ENCODE measurements at regions not wholly inside any gene's neighbourhood (a gene's known extent, or its start where the extent isn't known, plus 50 kb on each side); places are given as distances from the start of the nearest gene placed in this dataset.

DNA sequence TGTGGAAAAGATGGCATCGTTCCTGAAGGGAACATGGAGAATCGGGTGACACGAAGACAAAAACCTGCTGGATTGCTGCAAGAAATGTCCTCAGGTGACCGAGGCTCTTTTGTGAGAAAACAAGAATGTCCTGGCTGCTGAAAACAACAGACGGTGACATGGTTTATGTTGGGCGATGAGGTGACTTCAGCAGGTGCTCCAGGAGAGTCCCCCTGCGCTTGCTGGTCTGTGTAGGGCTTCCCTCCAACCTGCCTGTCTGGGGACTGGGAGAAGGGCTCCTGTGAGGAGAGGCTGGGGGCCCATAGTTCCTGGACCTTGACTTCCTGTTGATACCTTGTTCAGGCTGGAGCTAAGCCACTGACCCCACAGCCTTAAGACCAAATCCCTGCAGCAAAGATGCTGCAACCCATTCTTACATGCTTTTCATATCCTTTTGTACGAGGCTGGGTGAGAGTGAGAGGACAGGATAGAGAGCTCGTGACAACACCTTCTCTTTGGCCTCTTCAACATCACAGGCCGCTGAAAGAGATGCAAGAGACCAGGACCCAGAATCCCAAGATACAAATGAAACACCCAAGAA, 134.8 kb downstream of the CD83 start:
- DNase-seq (ENCODE audit: low read depth in 1 of 2, low spot score in 1 of 2): no peak

DNA sequence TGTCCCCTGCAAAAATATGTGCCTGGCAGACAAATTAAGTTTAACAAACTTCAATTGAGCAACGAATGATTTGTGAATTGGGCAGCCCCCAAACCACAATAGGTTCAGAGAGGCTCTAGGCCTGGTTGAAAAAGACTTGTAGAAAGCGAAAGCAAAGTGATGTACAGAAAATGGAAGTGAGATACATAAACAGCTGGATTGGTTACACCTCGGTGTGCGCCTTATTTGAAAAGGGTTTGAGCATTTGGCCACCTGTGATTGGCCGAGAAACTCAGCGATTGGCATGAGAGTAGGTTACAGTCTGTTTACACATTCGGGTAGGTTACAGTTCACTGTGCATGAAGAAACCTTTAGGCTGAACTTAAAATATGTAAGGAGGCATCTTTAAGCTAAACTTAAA, 136.9 kb downstream of the CD83 start:
- no peak for DNase-seq (ENCODE audit: low read depth in 1 of 2, low spot score in 1 of 2)

DNA sequence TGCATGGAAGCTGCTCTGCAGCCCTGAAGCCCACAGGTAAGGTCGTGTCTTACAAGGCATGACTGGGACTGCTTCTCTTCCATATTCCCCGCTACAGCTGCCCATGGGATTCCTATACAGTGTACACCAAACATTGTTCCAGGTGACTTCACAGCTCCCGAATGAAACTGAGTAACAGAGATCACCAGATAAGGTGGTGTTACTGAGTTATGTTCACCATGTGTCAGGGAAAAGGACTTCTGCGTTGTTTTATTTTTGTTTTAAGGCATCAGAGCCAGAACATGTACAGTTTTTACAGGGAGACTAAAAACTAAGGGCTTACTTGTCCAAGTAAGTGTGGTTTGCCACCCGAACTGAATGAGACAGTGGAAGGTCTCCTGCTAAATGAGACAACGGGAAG, 138.3 kb downstream of the CD83 start:
- DNase-seq (ENCODE audit: low read depth in 1 of 2, low spot score in 1 of 2): no peak

DNA sequence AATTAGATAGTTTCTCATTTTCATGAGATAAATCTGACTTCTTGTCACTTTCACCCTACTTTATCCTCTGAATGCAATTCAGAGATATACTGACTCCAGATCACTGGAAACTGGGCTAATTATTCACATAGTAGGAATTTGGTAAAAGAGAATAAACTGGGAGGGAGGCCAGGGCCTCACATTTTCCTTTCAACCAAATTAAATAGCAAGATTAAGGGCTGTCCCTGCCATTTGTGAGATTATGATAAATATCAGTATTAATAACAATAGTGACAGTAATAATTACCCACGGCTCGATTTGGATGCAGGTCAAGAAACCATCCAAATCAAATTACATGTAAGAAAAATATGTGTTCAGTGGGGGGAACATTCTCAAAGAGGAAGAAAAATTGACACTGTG, 140.5 kb downstream of the CD83 start:
- DNase-seq (ENCODE audit: low read depth in 1 of 2, low spot score in 1 of 2): no peak

DNA sequence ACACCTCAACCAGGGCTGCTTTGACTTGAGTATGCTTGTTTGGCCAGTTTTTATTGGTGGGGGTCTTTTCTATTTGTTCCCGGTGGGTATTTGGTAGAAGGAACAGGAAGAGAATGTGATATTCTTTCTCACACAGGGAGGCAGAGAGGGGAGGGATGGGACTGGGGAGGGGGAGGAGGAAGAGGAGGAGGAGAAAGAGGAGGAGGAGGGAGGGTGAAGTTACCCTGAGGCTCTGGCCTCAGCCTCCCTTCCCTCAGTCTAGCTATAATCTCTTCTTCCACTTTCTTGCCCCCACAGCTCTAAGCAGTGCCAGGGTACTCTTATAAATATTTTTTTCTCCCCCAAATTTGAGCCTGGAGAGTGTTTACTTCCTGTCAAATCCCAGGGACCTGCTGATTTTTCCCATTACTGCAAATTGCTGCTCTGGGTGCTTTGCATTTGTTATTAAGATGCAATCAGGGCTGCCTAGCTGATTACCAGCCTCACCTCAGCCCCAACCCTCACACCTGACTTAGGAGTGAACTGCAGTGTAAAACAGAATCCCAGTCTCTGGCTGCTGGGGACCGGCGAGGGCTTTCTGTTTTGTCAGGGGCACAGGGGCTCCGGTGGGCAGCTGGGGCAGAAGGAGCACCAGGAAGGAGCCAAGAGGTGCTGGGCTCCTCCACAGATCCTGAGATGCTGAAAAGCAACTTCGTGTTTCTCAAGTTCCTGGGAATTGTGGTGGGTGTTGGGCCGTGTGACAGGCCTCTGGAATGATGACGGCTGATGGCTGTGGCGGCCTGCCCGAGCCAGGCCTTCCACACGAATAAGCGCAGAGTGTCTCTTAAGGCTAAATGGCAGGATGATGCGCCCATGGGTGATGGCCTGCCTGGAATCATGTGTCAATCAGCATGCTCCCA, 141.4 kb downstream of the CD83 start:
- DNase-seq (ENCODE audit: low read depth in 1 of 2, low spot score in 1 of 2): no peak

DNA sequence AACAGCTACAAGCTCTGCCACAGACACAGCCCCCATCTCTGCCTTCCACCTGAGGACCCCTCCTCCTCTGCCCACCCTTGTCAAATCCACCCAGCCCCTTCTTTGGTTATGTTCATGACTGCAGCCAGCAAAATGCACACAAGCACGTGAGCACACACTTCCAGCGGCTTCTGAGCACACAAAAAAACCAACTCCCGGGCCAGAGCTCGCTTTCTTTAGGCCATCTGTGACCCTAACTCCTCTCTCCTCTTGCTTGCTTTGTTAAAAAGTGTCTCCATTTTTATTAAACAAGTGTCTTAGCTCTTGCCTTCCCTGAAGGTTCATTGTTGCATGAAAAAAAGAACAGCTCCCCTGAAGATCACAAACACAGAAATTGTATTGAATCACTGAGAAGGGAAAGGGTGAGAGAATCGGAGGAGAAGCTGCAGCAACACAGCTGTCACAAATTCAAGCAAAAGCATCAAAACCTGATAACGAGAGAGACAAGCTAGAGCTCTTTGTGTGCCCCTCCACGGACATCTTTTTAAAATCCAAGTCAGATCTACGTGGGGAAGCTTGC, 142.1 kb downstream of the CD83 start:
- no peak for DNase-seq (ENCODE audit: low read depth in 1 of 2, low spot score in 1 of 2)

DNA sequence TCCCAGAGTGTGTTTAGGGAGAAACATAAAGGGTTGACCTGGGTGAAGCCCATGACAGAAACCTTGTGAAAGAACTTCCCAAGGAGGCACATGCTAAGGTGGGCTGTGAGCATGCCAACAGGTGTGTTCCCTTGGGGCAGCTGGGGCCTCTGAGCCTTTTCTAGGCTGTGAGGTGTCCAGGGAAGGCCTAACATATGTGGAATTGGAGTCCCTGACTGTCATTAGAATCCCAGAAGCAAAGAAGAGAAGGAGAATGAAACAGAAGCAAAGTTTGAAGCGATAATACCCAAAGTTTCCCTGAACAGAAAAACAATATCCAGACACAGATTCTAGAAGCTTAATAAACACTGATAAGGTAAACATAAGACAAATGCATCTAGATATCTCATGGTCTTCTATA, 143.3 kb downstream of the CD83 start:
- DNase-seq (ENCODE audit: low read depth in 1 of 2, low spot score in 1 of 2): no peak

DNA sequence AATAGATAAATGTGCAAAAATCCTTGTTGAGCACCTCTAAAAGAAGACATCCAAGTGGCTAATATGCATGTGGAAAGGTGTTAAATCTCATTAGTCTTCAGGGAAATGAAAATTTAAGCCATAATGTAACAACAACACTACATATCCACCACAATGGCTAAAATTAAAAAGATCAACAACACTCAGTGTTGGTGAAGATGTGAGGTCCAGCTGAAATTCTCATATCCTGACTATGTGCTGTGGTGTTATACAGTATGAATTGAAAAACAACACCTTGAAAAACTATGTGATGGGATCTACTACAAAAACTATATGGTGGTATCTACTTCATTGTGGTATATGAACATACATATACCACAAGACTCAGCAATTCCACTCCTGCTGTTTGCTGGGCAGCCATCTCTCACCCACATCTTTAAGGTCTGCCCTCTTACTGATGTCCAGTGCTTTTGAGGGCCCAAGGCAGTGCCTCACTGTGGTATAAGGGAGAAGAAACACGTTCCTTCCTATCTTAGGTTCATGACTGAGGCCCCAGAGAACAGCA, 146.4 kb downstream of the CD83 start:
- DNase-seq (ENCODE audit: low read depth in 1 of 2, low spot score in 1 of 2): no peak

DNA sequence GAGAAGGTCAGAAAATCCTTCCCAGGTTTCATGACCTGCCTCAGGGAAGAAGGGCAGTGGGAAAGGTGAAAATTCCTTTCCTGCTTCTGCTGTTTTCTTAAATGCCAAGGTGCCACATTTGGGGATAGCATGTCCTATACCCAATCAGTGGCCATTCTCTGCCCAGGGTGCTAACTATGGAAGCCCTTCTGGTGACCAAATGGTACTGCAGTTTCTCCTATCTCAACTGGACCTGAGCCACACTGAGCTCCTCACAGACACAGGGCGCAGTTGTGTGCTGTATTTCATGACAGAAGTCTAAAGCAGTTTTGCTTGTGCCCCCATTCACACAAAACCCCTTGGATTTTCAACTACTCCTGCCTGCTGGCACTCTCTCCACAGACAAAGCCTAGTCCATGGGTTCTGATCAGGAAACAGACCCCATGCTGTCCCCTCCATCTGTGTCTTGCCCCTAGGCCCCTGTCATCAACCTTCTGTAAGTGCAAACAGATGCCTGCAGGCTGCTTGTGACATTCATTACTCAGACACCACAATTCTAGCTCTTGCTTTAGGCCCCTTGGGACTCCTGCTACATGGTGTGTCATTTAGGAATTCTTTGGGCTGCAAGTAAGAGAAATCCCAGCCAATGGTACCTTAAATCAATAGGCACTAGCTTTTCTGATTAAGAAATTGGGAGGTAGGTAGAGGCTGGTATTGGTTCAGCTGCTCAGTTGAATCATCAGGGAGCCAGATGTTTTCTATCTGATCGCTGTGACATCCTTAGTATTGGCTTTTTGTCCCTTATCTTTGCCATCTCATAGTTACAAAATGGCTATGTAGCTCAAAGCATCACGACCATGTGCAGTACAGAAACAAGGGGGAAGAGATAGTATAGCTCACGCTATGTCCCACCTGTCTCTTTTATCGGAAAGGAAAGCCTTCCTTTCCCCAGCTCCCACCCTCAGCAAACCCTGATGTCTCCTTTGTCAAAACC, 147.8 kb downstream of the CD83 start:
- no peak for DNase-seq (ENCODE audit: low read depth in 1 of 2, low spot score in 1 of 2)

DNA sequence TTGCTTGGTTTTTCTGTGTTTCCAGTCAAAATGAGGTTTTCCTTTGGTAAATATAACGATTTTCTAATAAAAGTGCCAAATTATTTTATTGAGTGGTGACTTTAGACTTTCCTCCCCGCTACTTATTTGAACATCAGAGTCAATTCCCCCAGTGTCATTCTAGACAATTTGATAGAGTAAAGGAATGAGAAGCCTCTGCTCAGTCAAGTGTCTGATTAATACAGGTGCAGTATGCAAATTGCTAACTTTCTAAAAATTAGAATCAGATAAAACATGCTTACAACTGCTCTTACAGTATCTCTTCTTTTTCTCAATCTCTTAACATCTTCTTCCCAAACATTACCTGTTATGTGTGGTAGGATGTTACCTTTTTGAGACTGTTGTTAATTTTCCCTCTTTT, 148.7 kb downstream of the CD83 start:
- no peak for DNase-seq (ENCODE audit: low read depth in 1 of 2, low spot score in 1 of 2)

DNA sequence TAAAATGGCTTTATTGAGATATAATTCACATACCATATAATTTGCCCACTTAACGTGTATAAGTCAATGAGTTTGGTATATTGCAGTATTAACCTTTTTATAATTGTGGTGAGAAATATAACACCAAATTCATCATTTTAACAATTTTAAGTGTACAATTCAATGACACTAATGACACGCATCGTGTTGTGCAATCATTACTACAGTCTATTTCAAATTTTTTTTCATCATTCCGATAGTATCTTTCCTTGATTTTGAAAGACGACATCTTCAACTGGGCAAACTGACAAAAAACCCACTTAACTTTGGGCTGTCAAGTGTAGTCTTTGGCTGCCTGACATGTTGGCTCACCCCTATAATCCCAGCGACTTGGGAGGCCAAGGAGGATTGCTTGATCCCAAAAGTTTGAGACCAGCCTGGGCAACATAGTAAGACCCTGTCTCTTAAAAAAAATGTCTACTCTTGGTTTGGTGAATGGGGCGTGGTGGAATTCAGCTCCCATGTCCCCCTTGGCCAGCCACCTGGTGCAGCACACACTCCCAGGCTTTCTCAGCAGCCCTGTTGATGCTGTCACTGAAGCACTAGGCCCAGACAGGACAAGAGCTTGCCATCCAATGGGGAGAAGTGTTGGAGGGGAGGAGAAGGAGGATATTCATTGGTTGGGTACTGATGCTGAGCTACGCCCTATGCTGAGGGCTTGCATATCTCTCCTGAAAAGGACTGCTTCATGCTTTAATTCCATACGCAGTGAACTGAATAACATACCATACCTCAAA, 150.5 kb downstream of the CD83 start:
- DNase-seq (ENCODE audit: low read depth in 1 of 2, low spot score in 1 of 2): no peak

DNA sequence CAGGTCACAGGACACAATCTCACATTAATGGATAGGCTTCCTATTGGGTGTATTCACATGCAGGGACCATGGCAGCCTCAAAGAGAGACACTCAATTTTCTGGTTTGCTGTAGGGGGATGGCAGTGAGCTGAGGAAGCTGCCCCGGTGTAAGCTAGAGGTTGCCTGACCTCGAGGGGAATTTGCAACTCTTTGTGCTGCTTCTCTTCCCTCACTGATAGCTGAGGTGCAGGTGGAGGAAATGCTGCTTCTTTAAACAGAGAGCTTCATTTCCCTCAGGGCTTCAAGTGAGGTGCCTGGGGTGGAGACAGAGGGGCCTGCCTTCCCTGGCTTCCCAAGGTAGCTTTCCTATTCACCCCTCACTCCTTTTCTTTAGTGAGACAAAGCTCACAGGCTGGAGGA, 151.9 kb downstream of the CD83 start:
- no peak for DNase-seq (ENCODE audit: low read depth in 1 of 2, low spot score in 1 of 2)

DNA sequence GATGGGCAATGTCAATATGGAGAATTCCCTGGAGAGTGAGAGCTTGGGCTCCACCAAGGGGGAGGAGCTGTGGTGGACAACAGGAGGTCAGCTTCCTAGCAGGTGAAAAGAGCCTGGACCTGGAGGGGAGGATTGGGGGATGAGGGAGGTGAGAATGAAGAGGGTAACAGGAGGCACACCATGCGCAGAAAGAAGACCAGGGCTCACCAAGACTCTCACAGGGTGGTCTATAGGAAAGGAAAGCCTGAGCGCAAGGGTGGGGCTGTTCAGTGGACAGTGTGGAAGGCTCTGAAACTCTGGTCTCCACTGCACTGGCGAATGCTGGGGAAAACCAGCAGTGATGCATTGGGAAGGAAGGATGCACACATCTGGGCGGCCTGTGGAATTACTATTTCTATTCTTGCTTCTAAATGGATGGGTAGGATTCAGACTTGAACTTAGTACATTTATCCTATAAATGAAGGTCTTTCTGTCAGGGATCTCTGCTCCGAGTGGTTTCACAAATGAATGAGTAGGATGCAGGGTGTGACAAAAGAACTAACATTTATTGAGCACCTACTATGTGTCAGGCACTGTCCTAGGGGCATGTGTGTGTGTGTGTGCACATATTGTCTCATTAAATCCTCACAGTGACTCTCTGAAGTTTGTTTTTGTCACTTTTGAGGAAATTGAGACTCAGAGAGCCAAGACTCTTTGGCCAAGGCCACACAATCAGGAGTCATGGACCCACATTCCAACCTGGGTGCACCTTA, 152.7 kb downstream of the CD83 start:
- no peak for DNase-seq (ENCODE audit: low read depth in 1 of 2, low spot score in 1 of 2)

DNA sequence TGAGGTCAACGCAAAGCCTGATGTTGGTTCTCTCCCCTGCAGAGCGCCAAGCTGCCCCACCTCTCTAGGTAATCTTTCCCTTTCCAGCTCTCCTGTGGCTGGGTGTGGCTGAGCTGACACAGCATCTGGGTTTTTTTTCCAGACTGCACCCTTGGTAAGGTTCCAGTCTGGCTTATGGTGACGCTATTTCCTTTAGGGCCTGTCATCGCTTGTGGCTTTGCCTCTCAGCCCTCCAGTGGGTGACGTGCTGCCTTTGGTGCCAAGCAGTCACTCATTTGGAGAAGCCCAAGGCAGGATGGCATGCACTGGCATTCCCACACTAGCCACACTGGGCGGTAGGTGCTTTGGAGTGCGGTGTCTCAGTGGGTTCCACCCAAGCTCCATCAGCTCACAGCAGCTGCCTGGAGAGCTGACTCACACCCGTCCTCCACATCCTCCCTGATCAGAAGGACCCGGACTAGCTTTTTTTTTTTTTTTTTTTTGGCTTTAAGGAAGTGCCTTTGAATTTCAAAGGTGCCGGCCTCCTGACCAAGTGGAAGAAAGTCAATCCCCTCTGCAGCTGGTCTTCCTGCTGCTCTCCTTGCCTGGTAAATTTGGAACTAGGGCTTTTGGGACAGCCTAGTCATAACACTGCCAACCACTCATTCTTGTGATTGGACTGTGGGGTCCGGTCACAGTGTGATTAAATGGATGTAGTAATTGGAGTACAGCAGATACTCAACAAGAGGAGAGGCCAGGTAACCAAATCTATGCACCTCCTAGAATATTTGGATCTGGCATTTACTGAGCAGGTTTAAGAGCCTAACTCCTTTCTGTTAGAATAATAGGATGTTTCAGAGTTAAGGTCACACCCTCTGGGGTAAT, 153.6 kb downstream of the CD83 start:
- DNase-seq (ENCODE audit: low read depth in 1 of 2, low spot score in 1 of 2): peak in 1 of 2 donors; percentile 5

DNA sequence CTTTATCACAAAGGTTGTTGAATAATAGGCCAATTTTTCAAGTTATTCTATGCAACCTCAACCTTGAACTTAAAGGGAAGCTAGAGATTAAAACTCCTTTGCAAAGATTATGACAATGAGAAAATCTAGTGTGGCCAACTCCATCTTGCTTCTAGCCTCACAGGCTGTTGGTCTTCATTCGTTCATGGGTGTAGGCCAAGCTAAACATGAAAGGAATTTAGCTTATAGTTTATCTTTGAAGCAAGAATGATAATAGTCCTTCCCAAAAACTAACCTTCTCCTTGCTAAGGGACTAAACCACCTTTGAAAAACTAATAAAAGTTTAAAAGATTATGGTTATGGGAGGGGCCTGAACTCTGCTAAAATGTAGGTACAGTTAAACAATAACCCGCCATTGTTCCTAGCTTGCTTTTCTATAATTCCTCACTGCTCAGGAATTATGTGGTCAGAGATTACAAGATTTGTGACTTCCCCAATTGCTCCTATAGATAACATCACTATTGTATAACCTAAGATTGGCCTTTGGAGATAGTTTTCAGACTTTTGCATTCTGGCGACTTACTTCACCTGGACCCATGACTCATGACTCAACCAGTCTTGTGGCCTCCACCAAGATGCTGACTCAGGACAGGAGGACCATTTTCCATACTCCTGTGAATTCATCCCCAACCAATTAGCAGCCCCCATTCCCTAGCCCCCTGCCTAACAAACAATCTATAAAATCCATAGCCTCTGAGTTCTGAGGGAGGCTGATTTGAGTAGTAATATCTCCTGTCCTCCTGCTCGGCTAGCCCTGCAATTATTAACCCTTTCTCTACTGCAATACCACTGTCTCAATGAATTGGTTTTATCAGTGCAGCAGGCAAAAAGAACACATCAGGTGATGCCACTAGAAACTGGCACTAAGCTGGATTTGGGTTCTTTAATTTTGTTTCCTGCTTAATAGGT, 154.5 kb downstream of the CD83 start:
- no peak for DNase-seq (ENCODE audit: low read depth in 1 of 2, low spot score in 1 of 2)

DNA sequence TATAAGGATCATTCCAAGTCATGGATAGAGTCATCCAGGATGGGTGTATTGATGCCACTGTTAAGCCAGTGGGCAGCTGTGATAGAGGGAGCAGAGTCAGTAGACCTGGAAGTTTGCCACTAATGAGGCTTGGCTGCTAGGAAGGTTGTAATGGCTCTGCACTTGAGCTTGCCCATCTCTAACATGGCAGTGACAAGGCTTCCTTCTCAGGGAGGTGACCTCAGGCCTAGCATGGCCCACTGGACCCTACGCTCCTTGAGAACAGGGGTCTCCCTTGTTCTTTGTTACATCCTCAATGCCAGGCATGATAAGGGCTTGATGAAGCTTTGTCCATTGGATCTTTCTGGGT, 155.1 kb downstream of the CD83 start:
- no peak for DNase-seq (ENCODE audit: low read depth in 1 of 2, low spot score in 1 of 2)

DNA sequence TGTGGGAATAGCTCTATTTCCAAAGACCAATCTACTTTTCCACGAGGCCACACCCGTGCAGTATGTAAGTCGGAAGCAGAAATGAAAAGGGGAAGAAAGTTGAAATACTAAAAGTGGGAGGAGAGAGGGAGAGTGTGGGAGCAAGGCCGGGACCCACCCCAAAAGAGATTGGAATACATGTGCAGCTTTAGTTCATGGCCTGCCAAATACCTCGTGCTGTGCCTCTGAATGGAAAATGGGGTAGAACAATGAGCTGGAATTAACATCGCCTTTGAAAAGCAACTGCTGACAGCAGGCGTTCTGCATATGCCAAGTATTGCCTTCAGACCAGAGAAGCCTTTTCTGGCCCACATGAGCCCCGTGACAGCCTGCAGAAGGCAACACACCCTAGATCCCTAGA, 155.6 kb downstream of the CD83 start:
- DNase-seq (ENCODE audit: low read depth in 1 of 2, low spot score in 1 of 2): no peak

DNA sequence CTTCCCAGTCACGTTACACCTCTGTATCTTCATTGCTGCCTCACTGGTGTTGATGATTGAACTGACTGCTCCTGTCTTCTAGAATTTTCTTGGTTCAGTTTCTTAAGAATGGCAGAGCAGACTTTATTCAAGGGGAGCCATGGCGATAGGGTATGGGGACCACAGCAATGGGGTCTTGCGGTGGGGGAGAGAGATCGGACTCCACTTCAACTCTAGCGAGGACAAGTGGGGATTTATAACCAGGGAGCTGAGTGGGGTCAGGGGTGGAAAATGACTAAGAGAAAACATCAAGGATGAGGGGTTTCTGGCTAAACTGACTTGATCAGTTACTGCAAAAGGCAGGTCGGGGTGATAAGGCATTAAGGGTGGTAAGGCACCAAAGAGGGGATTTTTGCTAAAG, 156.4 kb downstream of the CD83 start:
- DNase-seq (ENCODE audit: low read depth in 1 of 2, low spot score in 1 of 2): no peak

Measured in stimulated activated CD4-positive, alpha-beta T cell treated with anti-CD3 and anti-CD28 coated beads, Interleukin-15, amount 100 ng/mL, for 1 hour (primary cell).